PC-3 (cell line): ENCODE measurements at regions not wholly inside any gene's neighbourhood (a gene's known extent, or its start where the extent isn't known, plus 50 kb on each side); places are given as distances from the start of the nearest gene placed in this dataset.

Experiments
- CTCF ChIP-seq: fragments of 300-600 bp; sonication (generic); conservative IDR thresholded peaks from 2 replicates; pipeline ENCODE4 v1.5.1; 2017; ENCODE audit warnings: antibody characterized with exemption, low read depth, mild to moderate bottlenecking, low read length
- EZH2 ChIP-seq: fragments of 300-600 bp; sonication (generic); IDR thresholded peaks from one replicate; pipeline ENCODE4 v1.6.1; 2017; ENCODE audit warnings: antibody characterized with exemption, mild to moderate bottlenecking, low read length; ENCODE audit not compliant: unreplicated experiment

- no peak for TF ChIP-seq CTCF
- TF ChIP-seq EZH2: no peak
These were observed 122.6 kb upstream of the SPRED2 start for GRCh38 chr2:65554765-65555591.
